ENCODE measurements at regions not wholly inside any gene's neighbourhood (a gene's known extent, or its start where the extent isn't known, plus 50 kb on each side); places are given as distances from the start of the nearest gene placed in this dataset.
A peak's percentile ranks its signal among the peaks of the same experiment; 100 is the strongest.

GRCh38 chr5:38638656-38639055, 82.2 kb upstream of the LIFR start:
- TF ChIP-seq CTCF (IDR thresholded peaks at IDR 0.05): no peak
- H3K4me1 ChIP-seq (ENCODE audit: control insufficient read depth in 1 of 2, low read depth in 2 of 2): peaks cover 7 to 15% of the 10 kb centered on the region in 2 donors
- H3K4me3 ChIP-seq: no peak overlapping the region
- ATAC-seq (ENCODE audit: insufficient number of reproducible peaks, low FRiP score, low read depth) (no peak), DNase-seq (ENCODE audit: low spot score) (no peak)
- H3K9me3 ChIP-seq: no peaks in the 10 kb centered on the region
- H3K27me3 ChIP-seq (replicated peaks; ENCODE audit: insufficient read depth): no peaks in the 10 kb centered on the region
- H3K36me3 ChIP-seq: no peaks in the 10 kb centered on the region
- H3K27ac ChIP-seq: no peak overlapping the region

GRCh38 chr5:38639377-38640358, 83.2 kb upstream of the LIFR start:
- Histone ChIP-seq H3K4me1 (ENCODE audit: control insufficient read depth in 1 of 2, low read depth in 2 of 2) (peaks cover 7 to 15% of the 10 kb centered on the region in 2 donors), H3K27ac (no peak overlapping the region), H3K27me3 (replicated peaks; ENCODE audit: insufficient read depth) (no peaks in the 10 kb centered on the region), H3K9me3 (no peaks in the 10 kb centered on the region), H3K4me3 (no peak overlapping the region), H3K36me3 (no peaks in the 10 kb centered on the region)
- DNase-seq (ENCODE audit: low spot score) (no peak), ATAC-seq (ENCODE audit: insufficient number of reproducible peaks, low FRiP score, low read depth) (no peak)
- TF ChIP-seq CTCF (IDR thresholded peaks at IDR 0.05): no peak

GRCh38 chr5:38641003-38641402, 84.6 kb upstream of the LIFR start:
- ATAC-seq (ENCODE audit: insufficient number of reproducible peaks, low FRiP score, low read depth) (no peak), DNase-seq (ENCODE audit: low spot score) (no peak)

GRCh38 chr5:38642189-38642911, 85.9 kb upstream of the LIFR start:
- H3K4me1 ChIP-seq (ENCODE audit: control insufficient read depth in 1 of 2, low read depth in 2 of 2): peaks cover 7 to 15% of the 10 kb centered on the region in 2 donors
- H3K36me3 ChIP-seq: no peaks in the 10 kb centered on the region
- ATAC-seq (ENCODE audit: insufficient number of reproducible peaks, low FRiP score, low read depth): no peak
- H3K9me3 ChIP-seq: no peaks in the 10 kb centered on the region
- no peak for DNase-seq (ENCODE audit: low spot score)
- peak overlapping the region in 1 of 2 donors; percentile 48 for H3K27ac ChIP-seq
- H3K27me3 ChIP-seq (replicated peaks; ENCODE audit: insufficient read depth): no peaks in the 10 kb centered on the region
- no peak overlapping the region for H3K4me3 ChIP-seq
- TF ChIP-seq CTCF (IDR thresholded peaks at IDR 0.05): no peak

More at GRCh38 chr5:38641003-38641402, 84.6 kb upstream of the LIFR start:
- Histone ChIP-seq H3K36me3 (no peaks in the 10 kb centered on the region), H3K4me3 (no peak overlapping the region), H3K27me3 (replicated peaks; ENCODE audit: insufficient read depth) (no peaks in the 10 kb centered on the region), H3K27ac (peak overlapping the region; percentile 23 to 48), H3K4me1 (ENCODE audit: control insufficient read depth in 1 of 2, low read depth in 2 of 2) (peaks cover 7 to 15% of the 10 kb centered on the region in 2 donors), H3K9me3 (no peaks in the 10 kb centered on the region)
- no peak for TF ChIP-seq CTCF (IDR thresholded peaks at IDR 0.05)

GRCh38 chr5:38643616-38644015, 87.2 kb upstream of the LIFR start:
- Histone ChIP-seq H3K9me3 (no peaks in the 10 kb centered on the region), H3K36me3 (no peaks in the 10 kb centered on the region), H3K4me1 (ENCODE audit: control insufficient read depth in 1 of 2, low read depth in 2 of 2) (peaks cover 7 to 15% of the 10 kb centered on the region in 2 donors), H3K4me3 (no peak overlapping the region), H3K27ac (no peak overlapping the region), H3K27me3 (replicated peaks; ENCODE audit: insufficient read depth) (no peaks in the 10 kb centered on the region)
- DNase-seq (ENCODE audit: low spot score) (no peak), ATAC-seq (ENCODE audit: insufficient number of reproducible peaks, low FRiP score, low read depth) (no peak)
- no peak for TF ChIP-seq CTCF (IDR thresholded peaks at IDR 0.05)

Data from thoracic aorta (tissue), 2 donors.